ENCODE measurements at regions not wholly inside any gene's neighbourhood (a gene's known extent, or its start where the extent isn't known, plus 50 kb on each side); places are given as distances from the start of the nearest gene placed in this dataset.

DNA sequence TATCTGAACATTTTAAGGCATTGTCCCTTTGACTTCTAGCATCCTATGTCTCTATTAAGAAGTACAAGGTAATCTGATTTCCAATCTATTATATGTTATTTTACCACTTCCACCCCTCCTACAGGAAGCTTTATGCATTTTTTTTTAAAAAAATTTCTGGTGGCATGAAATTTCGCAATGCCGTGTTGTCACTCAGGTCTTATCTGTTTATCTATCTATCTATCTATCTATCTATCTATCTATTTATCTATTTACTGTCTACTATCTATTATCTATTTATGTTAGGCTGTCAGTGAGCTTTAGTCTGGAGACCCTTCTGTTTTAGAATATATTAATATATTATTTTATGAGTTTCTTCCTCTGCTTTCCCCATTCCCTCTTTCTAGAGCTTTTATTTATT, 125.3 kb upstream of the FAM9C start (continued):
- TF ChIP-seq, protein P1, sequence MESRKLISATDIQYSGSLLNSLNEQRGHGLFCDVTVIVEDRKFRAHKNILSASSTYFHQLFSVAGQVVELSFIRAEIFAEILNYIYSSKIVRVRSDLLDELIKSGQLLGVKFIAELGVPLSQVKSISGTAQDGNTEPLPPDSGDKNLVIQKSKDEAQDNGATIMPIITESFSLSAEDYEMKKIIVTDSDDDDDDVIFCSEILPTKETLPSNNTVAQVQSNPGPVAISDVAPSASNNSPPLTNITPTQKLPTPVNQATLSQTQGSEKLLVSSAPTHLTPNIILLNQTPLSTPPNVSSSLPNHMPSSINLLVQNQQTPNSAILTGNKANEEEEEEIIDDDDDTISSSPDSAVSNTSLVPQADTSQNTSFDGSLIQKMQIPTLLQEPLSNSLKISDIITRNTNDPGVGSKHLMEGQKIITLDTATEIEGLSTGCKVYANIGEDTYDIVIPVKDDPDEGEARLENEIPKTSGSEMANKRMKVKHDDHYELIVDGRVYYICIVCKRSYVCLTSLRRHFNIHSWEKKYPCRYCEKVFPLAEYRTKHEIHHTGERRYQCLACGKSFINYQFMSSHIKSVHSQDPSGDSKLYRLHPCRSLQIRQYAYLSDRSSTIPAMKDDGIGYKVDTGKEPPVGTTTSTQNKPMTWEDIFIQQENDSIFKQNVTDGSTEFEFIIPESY (IDR thresholded peaks at IDR 0.05; ENCODE audit: extremely low read depth, insufficient replicate concordance, low read length) = no peak
- TF ChIP-seq TCF7L2 (IDR thresholded peaks at IDR 0.05; ENCODE audit: borderline replicate concordance, extremely low read depth, insufficient read depth, insufficient read length) = no peak
- no peak for TF ChIP-seq EZH2 (IDR thresholded peaks at IDR 0.05)
- TF ChIP-seq POLR2AphosphoS5 (IDR thresholded peaks at IDR 0.05; ENCODE audit: low read depth, low read length) = no peak
- TF ChIP-seq RAD21 (IDR thresholded peaks at IDR 0.05; ENCODE audit: low read depth) = no peak

DNA sequence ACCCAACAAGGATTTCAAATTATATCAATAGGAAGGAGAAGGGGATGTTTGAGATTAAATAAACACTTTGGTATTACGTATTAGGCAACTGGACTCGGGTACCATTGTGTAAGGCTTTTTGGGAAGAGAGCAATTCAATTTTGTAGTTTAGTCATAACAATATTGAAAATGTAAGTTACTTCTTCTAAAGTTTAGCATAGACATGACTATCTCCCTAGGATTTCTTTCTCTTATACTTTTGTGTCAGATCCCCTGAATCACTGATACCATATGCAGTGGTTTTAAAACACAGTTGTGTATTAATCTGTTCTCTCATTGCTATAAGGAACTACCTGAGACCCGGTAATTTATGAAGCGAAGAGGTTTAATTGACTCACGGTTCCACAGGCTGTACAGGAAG, 123.8 kb upstream of the FAM9C start:
- Histone ChIP-seq H3K9me2 (ENCODE audit: insufficient read depth) (no peaks in the 10 kb centered on the region), H2AFZ (ENCODE audit: low read depth, low read length, poor library complexity, severe bottlenecking) (no peak overlapping the region), H3K4me2 (ENCODE audit: low read length) (no peak overlapping the region), H3K79me2 (ENCODE audit: insufficient read depth, low read length) (no peaks in the 10 kb centered on the region), H3K9ac (ENCODE audit: low read length) (no peak overlapping the region), H3K4me1 (ENCODE audit: control insufficient read depth in 1 of 2, insufficient read depth in 2 of 2, low read length in 2 of 2) (no peaks in the 10 kb centered on the region), H4K20me1 (ENCODE audit: insufficient read depth) (no peaks in the 10 kb centered on the region), H3K27ac (ENCODE audit: low read depth, low read length) (no peak overlapping the region), H3K27me3 (ENCODE audit: insufficient read depth, low read length) (no peaks in the 10 kb centered on the region), H3K4me3 (replicated peaks in 1 of 2; ENCODE audit: low read depth in 1 of 2, low read length in 2 of 2) (no peak overlapping the region), H3K9me3 (ENCODE audit: control insufficient read depth in 1 of 2, insufficient read depth in 1 of 2, low read depth in 1 of 2, low read length in 2 of 2) (no peaks in the 10 kb centered on the region), H3K36me3 (ENCODE audit: control insufficient read depth in 1 of 2, insufficient read depth in 2 of 2, low read length in 2 of 2) (no peaks in the 10 kb centered on the region)
- ATAC-seq = no peak
- POLR2A ChIA-PET = no interaction called here
- intact Hi-C loops (cut with micrococcal nuclease) = no loop called here
- RAD21 ChIA-PET (ENCODE audit: low non-redundant PET in 1 of 2, low total read pairs in 2 of 2, uncharacterized antibody in 2 of 2, unreplicated experiment in 2 of 2) = no interaction called here
- no peak for TF ChIP-seq EZH2phosphoT487 (IDR thresholded peaks at IDR 0.05; ENCODE audit: borderline replicate concordance)
- no peak for TF ChIP-seq ZNF274 (IDR thresholded peaks at IDR 0.05; ENCODE audit: low read depth, low read length)
- TF ChIP-seq, protein P2, sequence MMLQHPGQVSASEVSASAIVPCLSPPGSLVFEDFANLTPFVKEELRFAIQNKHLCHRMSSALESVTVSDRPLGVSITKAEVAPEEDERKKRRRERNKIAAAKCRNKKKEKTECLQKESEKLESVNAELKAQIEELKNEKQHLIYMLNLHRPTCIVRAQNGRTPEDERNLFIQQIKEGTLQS (IDR thresholded peaks at IDR 0.05) = no peak
- no peak for DNase-seq (ENCODE audit: low read depth, low spot score)
- CTCF ChIA-PET = no interaction called here
- no TSS peak for BruUV-seq (replicated peaks)

All from HCT116 (cell line).